Lower lobe of right lung (tissue), 2 donors: ENCODE measurements at regions not wholly inside any gene's neighbourhood (a gene's known extent, or its start where the extent isn't known, plus 50 kb on each side); places are given as distances from the start of the nearest gene placed in this dataset.

Source experiments
- ATAC-seq, 2 donors: fragments of 200-7000 bp; cut with Tn5 transposase; one replicate each; pipeline ENCODE4 v1.9.1; 2020 to 2022; ENCODE audit warnings: mild to moderate bottlenecking in 2 of 2, moderate library complexity in 2 of 2
- DNase-seq: peaks from one replicate; pipeline ENCODE4 v3.0.0-alpha.2; 2020
- H3K27ac ChIP-seq: fragments of 200-600 bp; one replicate; pipeline ENCODE4 v1.8.0; 2022
- H3K27me3 ChIP-seq: fragments of 200-600 bp; one replicate; pipeline ENCODE4 v1.8.0; 2022; ENCODE audit warnings: low read depth
- H3K36me3 ChIP-seq: fragments of 200-600 bp; one replicate; pipeline ENCODE4 v1.8.0; 2022; ENCODE audit warnings: mild to moderate bottlenecking
- H3K4me1 ChIP-seq: fragments of 200-600 bp; one replicate; pipeline ENCODE4 v1.8.0; 2022
- H3K4me3 ChIP-seq: fragments of 200-600 bp; one replicate; pipeline ENCODE4 v1.8.0; 2022; ENCODE audit warnings: mild to moderate bottlenecking
- H3K9me3 ChIP-seq: fragments of 200-600 bp; one replicate; pipeline ENCODE4 v1.8.0; 2022
- intact Hi-C: fragments of 100-400 bp; cut with DNase I; formaldehyde crosslinking; loops from one replicate; pipeline ENCODE4 v1.11.0; 2022
- TF ChIP-seq, protein P1 (sequence below): fragments of 200-600 bp; IDR thresholded peaks from one replicate; pipeline ENCODE4 v1.8.0; 2022; ENCODE audit warnings: antibody characterized with exemption, mild to moderate bottlenecking
- donor health status: DM: no; HTN: yes; CAD: no; lungs with severe emphysema.

DNA sequence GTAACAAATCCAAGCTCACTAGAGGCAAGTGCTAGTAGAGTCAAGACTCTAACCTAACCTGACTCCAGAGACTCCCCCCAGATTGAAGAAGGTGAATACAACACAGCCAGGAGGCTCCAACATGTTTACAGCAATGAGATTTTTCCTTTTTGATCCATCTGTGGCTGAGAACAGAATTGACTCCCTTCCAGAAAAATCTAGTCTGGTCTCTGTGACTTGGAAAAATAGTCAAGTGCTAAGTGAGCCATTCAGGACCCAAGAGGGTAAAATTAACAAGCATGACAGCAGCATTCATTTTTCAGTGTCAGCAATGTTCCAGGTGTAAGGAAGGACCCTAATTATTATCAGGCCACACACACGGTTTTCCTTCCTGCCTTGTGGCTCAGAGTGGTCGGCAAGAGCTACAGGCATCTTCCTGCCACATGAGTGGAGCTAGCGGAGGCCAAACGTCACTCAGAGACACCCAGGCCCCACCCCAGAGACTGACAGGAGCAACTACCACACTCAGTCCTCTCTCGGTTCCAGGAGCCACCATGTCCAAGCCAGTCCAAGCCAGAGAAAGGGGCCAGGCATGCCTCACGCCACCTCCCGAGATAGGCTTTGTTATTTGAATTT, 395.1 kb downstream of the FOXO1 start:
- no peak overlapping the region for H3K4me3 ChIP-seq
- DNase-seq: peak; percentile 46
- no peaks in the 10 kb centered on the region for H3K36me3 ChIP-seq
- TF ChIP-seq, protein P1, sequence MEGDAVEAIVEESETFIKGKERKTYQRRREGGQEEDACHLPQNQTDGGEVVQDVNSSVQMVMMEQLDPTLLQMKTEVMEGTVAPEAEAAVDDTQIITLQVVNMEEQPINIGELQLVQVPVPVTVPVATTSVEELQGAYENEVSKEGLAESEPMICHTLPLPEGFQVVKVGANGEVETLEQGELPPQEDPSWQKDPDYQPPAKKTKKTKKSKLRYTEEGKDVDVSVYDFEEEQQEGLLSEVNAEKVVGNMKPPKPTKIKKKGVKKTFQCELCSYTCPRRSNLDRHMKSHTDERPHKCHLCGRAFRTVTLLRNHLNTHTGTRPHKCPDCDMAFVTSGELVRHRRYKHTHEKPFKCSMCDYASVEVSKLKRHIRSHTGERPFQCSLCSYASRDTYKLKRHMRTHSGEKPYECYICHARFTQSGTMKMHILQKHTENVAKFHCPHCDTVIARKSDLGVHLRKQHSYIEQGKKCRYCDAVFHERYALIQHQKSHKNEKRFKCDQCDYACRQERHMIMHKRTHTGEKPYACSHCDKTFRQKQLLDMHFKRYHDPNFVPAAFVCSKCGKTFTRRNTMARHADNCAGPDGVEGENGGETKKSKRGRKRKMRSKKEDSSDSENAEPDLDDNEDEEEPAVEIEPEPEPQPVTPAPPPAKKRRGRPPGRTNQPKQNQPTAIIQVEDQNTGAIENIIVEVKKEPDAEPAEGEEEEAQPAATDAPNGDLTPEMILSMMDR: no peak
- H3K27ac ChIP-seq: peak overlapping the region; percentile 61
- peak in 1 of 2 donors; percentile 38 for ATAC-seq
- intact Hi-C loops: no loop called here
- H3K4me1 ChIP-seq: peaks cover 18% of the 10 kb centered on the region
- H3K9me3 ChIP-seq: no peaks in the 10 kb centered on the region
- no peaks in the 10 kb centered on the region for H3K27me3 ChIP-seq

DNA sequence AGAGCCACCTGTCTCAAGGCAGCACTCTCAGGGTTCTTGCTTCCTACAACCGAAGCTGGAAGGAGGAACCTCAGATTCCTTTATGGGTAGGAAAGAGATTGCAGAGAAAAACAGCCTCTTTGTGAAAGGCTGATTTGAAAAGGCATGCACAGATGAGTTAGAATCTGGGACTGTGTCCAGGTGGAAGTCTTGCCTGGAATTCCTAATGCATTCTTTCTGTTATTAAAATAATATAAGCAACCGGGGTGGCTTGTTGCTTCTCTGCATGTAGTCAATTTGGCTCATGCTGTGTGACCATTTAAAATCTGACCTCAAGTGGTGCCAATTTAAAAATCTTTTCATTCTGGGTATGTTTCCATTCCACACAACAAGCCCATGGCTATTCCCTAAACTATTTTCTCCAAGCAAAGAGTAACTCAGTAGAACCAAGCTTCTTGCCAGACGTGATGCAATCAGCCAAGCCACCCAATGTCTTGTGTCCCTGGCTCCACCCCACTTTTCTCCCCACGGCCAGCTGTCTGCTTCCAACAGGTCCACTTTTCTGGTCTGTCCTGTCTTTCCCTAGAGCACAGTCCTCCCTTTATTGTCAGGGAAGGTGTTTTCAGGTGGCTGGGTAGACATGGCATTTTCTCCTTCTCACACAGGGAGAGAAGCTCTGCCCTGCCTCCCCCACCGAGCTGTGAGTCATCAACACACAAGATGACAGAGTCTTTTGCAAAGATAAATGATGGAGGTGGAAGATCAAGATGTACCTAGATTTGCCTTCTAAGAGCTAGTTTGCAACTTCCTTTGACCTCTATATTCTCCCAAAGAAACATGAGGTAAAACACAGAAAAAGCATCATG, 394.3 kb downstream of the FOXO1 start:
- Histone ChIP-seq H3K4me1 (peaks cover 18% of the 10 kb centered on the region), H3K4me3 (no peak overlapping the region), H3K36me3 (no peaks in the 10 kb centered on the region), H3K27me3 (no peaks in the 10 kb centered on the region), H3K27ac (peak overlapping the region; percentile 61), H3K9me3 (no peaks in the 10 kb centered on the region)
- ATAC-seq (peak; percentile 19 to 50), DNase-seq (peak; percentile 53)
- intact Hi-C loops: no loop called here
- TF ChIP-seq, protein P1: no peak

DNA sequence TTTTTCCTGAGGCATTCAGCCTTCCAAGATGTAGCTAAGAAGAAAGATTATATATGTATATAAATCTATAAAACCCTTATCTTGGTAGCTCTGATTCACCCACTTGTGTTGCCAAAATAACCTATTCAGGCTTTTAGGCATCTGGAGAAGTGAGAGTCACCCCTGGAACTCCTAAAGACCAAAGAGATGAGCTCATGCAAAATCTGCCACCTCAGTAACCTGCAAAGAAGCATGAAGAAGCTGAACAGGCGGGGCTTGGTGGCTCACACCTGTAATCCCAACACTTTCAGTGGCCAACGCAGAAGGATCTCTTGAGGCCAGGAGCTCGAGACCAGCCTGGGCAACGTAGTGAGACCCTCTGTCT, 393.7 kb downstream of the FOXO1 start:
- H3K9me3 ChIP-seq: no peaks in the 10 kb centered on the region
- DNase-seq: no peak
- intact Hi-C loops: no loop called here
- peaks cover 18% of the 10 kb centered on the region for H3K4me1 ChIP-seq
- peak overlapping the region; percentile 61 for H3K27ac ChIP-seq
- H3K4me3 ChIP-seq: no peak overlapping the region
- no peaks in the 10 kb centered on the region for H3K27me3 ChIP-seq
- TF ChIP-seq, protein P1: no peak
- no peaks in the 10 kb centered on the region for H3K36me3 ChIP-seq
- ATAC-seq: no peak

DNA sequence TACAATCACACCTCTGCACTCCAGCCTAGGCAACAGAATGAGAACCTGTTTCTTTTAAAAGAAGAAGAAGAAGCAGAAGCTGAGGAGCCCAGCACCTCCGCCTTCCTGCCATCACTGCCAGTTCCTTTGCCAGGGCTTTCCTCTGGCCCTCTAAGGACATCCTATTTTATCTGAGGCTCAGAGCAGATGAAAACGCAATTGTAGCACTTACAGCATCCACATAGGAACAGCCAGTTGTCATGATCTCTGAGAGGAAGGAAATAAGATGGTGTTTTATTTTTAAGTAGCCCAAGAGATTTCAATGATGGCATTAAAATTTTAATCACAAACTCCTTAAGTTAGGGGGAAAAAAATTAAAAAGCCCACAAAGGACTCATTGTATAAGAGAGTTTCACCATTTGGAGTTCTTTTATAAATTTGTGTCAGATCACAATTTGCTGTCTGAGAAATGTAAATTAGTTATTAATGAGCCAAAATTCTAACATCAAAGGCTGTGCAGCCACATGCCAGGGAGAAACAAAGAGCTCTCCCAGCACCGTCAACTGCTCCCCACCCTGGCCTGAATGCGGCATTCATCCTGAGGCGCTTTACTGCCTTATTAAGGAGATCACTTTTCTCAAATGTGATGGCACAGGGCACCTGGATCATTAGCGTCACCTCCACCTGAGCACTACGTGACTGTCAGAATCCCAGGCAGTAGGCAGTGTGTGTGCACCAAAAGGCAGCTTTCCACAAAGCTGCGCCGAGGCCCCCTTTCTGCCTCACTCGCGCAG, 393.0 kb downstream of the FOXO1 start:
- Histone ChIP-seq H3K4me1 (peaks cover 18% of the 10 kb centered on the region), H3K27me3 (no peaks in the 10 kb centered on the region), H3K36me3 (no peaks in the 10 kb centered on the region), H3K4me3 (no peak overlapping the region), H3K9me3 (no peaks in the 10 kb centered on the region), H3K27ac (peak overlapping the region; percentile 61)
- DNase-seq (no peak), ATAC-seq (no peak)
- TF ChIP-seq, protein P1: no peak
- intact Hi-C loops: no loop called here

DNA sequence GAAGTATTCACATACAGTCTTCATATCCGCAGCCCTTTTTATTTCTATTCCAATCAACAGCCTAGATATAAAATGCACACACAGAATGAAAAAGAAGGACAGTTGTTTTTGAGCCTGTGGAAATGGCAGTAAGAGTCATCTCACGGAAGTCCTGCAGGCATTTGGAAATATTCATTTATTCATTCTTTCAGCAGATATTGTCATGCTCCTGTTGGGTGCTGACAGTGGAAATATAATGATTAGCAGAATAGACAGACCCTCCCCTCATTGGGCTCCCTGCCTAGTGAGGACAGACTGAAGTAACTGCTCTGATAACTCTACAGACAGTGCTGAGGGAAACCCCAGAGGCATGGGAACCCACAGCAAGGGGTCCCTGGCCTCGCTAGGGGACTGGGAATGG, 392.3 kb downstream of the FOXO1 start:
- no peak for DNase-seq
- intact Hi-C loops: no loop called here
- ATAC-seq: no peak
- Histone ChIP-seq H3K9me3 (no peaks in the 10 kb centered on the region), H3K36me3 (no peaks in the 10 kb centered on the region), H3K27ac (no peak overlapping the region), H3K27me3 (no peaks in the 10 kb centered on the region), H3K4me3 (no peak overlapping the region), H3K4me1 (peaks cover 18% of the 10 kb centered on the region)
- TF ChIP-seq, protein P1: no peak
